Vagina (tissue), 2 donors: ENCODE measurements at regions not wholly inside any gene's neighbourhood (a gene's known extent, or its start where the extent isn't known, plus 50 kb on each side); places are given as distances from the start of the nearest gene placed in this dataset.

Source experiments
- CTCF ChIP-seq, 3 experiments: fragments of 450-650 bp in 2 of 3; fragments of 200-600 bp in 1 of 3; sonication (generic) in 1 of 3; IDR thresholded peaks; one replicate each; pipeline ENCODE4 v1.5.1; 2017 to 2019; ENCODE audit warnings: antibody characterized with exemption in 3 of 3, mild to moderate bottlenecking in 2 of 3, moderate library complexity in 2 of 3
- POLR2A ChIP-seq, 2 donors: fragments of 450-650 bp; IDR thresholded peaks; one replicate each; pipeline ENCODE4 v1.6.1; 2017; ENCODE audit warnings: antibody characterized with exemption in 2 of 2, mild to moderate bottlenecking in 2 of 2, moderate library complexity in 2 of 2
- POLR2AphosphoS5 ChIP-seq, 2 donors: sonication (generic); formaldehyde crosslinking; IDR thresholded peaks; one replicate each; pipeline ENCODE4 v1.9.0; 2017; ENCODE audit warnings: antibody characterized with exemption in 2 of 2, mild to moderate bottlenecking in 2 of 2, low read depth in 1 of 2; ENCODE audit not compliant: insufficient read depth in 1 of 2

GRCh38 chr12:84740602-84741001 lies 172.0 kb downstream of the SLC6A15 start:
- TF ChIP-seq CTCF (IDR thresholded peaks at IDR 0.05) (no peak), POLR2AphosphoS5 (IDR thresholded peaks at IDR 0.05; ENCODE audit: insufficient read depth in 1 of 2, low read depth in 1 of 2) (no peak), POLR2A (IDR thresholded peaks at IDR 0.05) (no peak)
